Small intestine (tissue), 7 donors: ENCODE measurements at regions not wholly inside any gene's neighbourhood (a gene's known extent, or its start where the extent isn't known, plus 50 kb on each side); places are given as distances from the start of the nearest gene placed in this dataset.
A peak's percentile ranks its signal among the peaks of the same experiment; 100 is the strongest.

Source experiments
- DNase-seq, 2 donors: peaks; one replicate each; pipeline versions ENCODE4 v3.0.0 to v3.0.0-alpha.2; 2013
- FAIRE-seq: peaks from 2 replicates; lab custom pipeline; 2012; peaks lifted over from hg19 to GRCh38; lab: Jason Lieb, UNC
- H3K27ac ChIP-seq, 3 donors: one replicate each; pipeline ENCODE4 v1.5.1; 2013; ENCODE audit warnings: low read length in 2 of 3, mild to moderate bottlenecking in 2 of 3, control low read depth in 1 of 3, inconsistent platforms in 1 of 3, low read depth in 1 of 3, moderate library complexity in 1 of 3
- H3K27me3 ChIP-seq, 3 donors: one replicate each; pipeline ENCODE4 v1.6.1; 2013; ENCODE audit warnings: low read length in 3 of 3, inconsistent platforms in 1 of 3; ENCODE audit not compliant: control insufficient read depth in 3 of 3, insufficient read depth in 3 of 3
- H3K36me3 ChIP-seq, 3 donors: one replicate each; pipeline ENCODE4 v1.6.1; 2013; ENCODE audit warnings: low read length in 3 of 3, inconsistent platforms in 1 of 3, low read depth in 1 of 3, mild to moderate bottlenecking in 1 of 3, moderate library complexity in 1 of 3; ENCODE audit not compliant: control insufficient read depth in 3 of 3, insufficient read depth in 2 of 3
- H3K4me1 ChIP-seq, 3 donors: one replicate each; pipeline ENCODE4 v1.6.1; 2013; ENCODE audit warnings: low read length in 2 of 3, inconsistent platforms in 1 of 3, low read depth in 1 of 3, mild to moderate bottlenecking in 1 of 3, moderate library complexity in 1 of 3; ENCODE audit not compliant: control insufficient read depth in 3 of 3, insufficient read depth in 2 of 3
- H3K4me3 ChIP-seq, 3 donors: one replicate each; pipeline ENCODE4 v1.5.1; 2013; ENCODE audit warnings: low read length in 3 of 3, control low read depth in 1 of 3, inconsistent platforms in 1 of 3, low read depth in 1 of 3, mild to moderate bottlenecking in 1 of 3, moderate library complexity in 1 of 3
- H3K9me3 ChIP-seq, 2 donors: one replicate each; pipeline ENCODE4 v1.6.1; 2013; ENCODE audit warnings: low read depth in 1 of 2, low read length in 1 of 2; ENCODE audit not compliant: control insufficient read depth in 2 of 2, insufficient read depth in 1 of 2
- WGBS, 3 donors: extraction: QIAGEN DNeasy Blood & Tissue Kit; methylation state at CpG; one replicate each; pipeline ENCODE4 v1.1.7; 2013; 5-methylcytosine and 5-hydroxymethylcytosine counted together
- donor health status: healthy with polysubstance abuse.
- donor health status: control.
- donor health status: control.
- donor health status: Bipolar disorder and iron deficiency.
- donor health status: healthy.

DNA sequence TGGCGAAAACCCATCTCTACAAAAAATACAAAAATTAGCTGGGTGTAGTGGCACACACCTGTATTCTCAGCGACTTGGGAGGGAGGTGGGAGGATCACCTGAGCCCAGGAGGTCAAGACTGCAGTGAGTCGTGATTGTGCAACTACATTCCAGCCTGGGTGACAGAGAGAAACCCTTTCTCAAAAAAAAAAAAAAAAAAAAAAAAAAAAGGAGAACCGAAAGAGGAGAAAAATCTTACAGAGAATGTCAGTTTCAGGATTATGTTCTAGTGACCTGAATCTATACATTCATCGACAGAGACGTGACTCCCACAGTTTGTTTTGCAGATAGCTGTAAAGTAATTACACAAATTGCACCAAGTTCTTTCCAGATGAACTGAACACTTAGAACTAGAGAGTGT is 187.8 kb downstream of the FTCDNL1 start:
- Histone ChIP-seq H3K4me3 (no peak overlapping the region), H3K9me3 (peaks cover 0 to 3% of the 10 kb centered on the region in 2 donors), H3K27ac (no peak overlapping the region), H3K36me3 (no peaks in the 10 kb centered on the region), H3K27me3 (no peaks in the 10 kb centered on the region), H3K4me1 (no peaks in the 10 kb centered on the region)
- WGBS, 3 donors = 36 to 52% (median 36%) methylated on average over 6 of the region's 6 CpGs
- FAIRE-seq (no peak), DNase-seq (no peak)

GRCh38 chr2:199662255-199662654 is 188.7 kb downstream of the FTCDNL1 start:
- peaks cover 0 to 3% of the 10 kb centered on the region in 2 donors for H3K9me3 ChIP-seq
- no peak overlapping the region for H3K27ac ChIP-seq
- H3K27me3 ChIP-seq = no peaks in the 10 kb centered on the region
- H3K4me3 ChIP-seq = no peak overlapping the region
- FAIRE-seq (no peak), DNase-seq (no peak)
- H3K36me3 ChIP-seq = no peaks in the 10 kb centered on the region
- no peaks in the 10 kb centered on the region for H3K4me1 ChIP-seq
- WGBS, 3 donors = 58 to 71% (median 70%) methylated on average over 8 of the region's 8 CpGs

DNA sequence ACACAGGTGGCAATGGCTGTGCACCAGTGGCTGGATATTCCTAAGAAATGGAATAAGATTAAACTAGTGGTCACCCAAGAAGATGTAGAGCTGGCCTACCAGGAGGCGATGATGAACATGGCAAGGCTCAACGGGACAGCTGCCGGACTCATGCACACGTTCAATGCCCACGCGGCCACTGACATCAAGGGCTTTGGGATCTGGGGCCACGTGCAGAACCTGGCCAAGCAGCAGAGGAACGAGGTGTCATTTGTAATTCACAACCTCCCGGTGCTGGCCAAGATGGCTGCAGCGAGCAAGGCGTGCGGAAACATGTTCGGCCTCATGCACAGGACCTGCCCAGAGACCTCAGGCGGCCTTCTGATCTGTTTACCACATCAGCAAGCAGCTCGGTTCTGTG is 190.8 kb downstream of the FTCDNL1 start:
- Histone ChIP-seq H3K9me3 (peaks cover 0 to 3% of the 10 kb centered on the region in 2 donors), H3K27ac (no peak overlapping the region), H3K4me1 (no peaks in the 10 kb centered on the region), H3K36me3 (no peaks in the 10 kb centered on the region), H3K4me3 (no peak overlapping the region), H3K27me3 (no peaks in the 10 kb centered on the region)
- DNase-seq (no peak), FAIRE-seq (no peak)
- 92 to 96% (median 95%) methylated on average over 15 of the region's 15 CpGs for WGBS, 3 donors

DNA sequence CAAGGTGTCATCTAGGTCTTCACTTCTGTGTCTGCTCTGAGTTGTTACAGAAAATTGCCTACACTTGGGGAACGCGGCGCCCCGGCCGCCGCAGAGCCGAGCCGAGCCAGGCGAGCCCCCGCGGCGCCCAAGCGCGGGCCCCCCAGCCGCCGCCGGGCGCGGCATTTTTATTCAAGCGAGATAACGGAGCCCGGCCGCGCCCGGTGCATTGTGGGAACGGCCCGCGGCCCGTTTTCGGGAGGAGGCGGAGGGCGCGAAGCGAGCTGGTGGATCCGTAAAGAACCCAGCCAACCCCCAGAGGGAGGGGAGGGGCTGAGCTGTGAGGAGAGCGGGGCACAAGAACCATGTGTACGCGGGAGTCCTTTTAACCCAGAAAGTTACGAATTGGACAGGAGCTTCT is 191.8 kb downstream of the FTCDNL1 start:
- WGBS, 3 donors = 4 to 12% (median 12%) methylated on average over 39 of the region's 39 CpGs
- Histone ChIP-seq H3K36me3 (no peaks in the 10 kb centered on the region), H3K4me1 (no peaks in the 10 kb centered on the region), H3K27me3 (no peaks in the 10 kb centered on the region), H3K9me3 (peaks cover 0 to 3% of the 10 kb centered on the region in 2 donors), H3K4me3 (peak overlapping the region in 1 of 3 donors; percentile 23), H3K27ac (no peak overlapping the region)
- FAIRE-seq (no peak), DNase-seq (peak in 1 of 2 donors; percentile 25)

DNA sequence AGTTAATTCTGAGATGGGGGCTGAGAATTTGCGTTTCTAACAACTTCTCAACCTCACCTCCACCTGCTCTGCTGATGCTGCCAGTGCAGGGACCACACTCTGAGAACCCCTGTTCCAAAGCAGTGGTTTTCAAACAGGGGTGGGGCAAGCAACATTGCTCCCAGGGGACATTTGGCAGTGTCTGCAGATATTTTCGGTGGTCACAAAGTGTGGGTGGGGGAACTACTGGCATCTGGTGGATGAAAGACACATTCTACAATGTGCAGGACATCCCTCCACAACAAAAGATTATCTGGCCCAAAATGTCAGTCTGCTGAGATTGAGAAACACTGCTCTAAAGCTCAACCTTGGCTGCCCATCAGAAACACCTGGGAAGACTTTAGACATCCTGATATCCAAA is 188.7 kb upstream of the SATB2 start:
- DNase-seq (no peak), FAIRE-seq (no peak)
- Histone ChIP-seq H3K9me3 (no peaks in the 10 kb centered on the region), H3K4me3 (no peak overlapping the region), H3K36me3 (no peaks in the 10 kb centered on the region), H3K27me3 (no peaks in the 10 kb centered on the region), H3K4me1 (no peaks in the 10 kb centered on the region), H3K27ac (no peak overlapping the region)
- 51 to 63% (median 54%) methylated on average over 2 of the region's 2 CpGs for WGBS, 3 donors

DNA sequence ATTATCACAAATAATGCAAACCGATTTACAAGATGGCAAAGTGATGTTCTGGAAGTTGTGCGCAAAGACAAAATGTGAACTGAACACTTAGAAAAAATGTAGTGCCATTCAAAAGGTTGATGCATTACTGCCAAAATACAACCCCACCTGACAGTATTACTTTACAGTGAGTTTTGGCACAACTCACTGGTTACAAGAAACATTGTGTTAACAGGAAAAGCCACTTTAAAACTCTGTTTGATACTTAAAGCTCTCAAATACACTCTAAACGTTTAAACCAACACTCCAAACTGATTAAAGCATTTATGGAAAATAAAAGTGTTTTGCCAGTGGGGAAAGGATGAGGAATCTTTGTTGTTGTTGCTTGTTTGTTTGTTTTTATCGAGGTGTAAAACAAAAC is 173.4 kb upstream of the SATB2 start:
- WGBS, 3 donors = 63 to 70% (median 69%) methylated on average over 4 of the region's 4 CpGs

GRCh38 chr2:199629301-199629700 is 171.6 kb upstream of the SATB2 start:
- Histone ChIP-seq H3K36me3 (no peaks in the 10 kb centered on the region), H3K27me3 (no peaks in the 10 kb centered on the region), H3K4me1 (no peaks in the 10 kb centered on the region), H3K9me3 (no peaks in the 10 kb centered on the region), H3K27ac (no peak overlapping the region), H3K4me3 (no peak overlapping the region)
- FAIRE-seq = no peak
- DNase-seq = no peak

More for the DNA sequence above, 173.4 kb upstream of the SATB2 start:
- H3K9me3 ChIP-seq = no peaks in the 10 kb centered on the region
- H3K4me3 ChIP-seq = no peak overlapping the region
- no peak for DNase-seq
- no peak overlapping the region for H3K27ac ChIP-seq
- no peaks in the 10 kb centered on the region for H3K4me1 ChIP-seq
- H3K27me3 ChIP-seq = no peaks in the 10 kb centered on the region
- no peak for FAIRE-seq
- H3K36me3 ChIP-seq = no peaks in the 10 kb centered on the region

DNA sequence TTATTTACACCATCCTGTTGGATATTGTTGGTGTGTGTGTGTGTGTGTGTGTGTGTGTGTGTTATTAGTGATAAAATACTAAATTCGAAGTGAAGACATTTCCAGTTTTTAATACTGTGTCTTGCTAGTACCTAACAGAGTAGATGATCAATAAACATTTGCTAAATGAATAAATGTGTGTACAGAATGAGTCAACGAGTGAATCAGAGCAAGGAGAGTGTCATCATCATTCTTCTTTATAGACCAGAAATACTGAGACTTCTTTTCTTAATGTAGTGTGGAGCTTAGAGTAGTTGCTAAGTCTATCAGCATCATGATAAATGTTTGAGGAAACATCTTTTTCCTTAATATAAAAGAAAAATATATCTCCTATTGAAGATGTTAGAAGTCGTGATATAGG is 169.7 kb upstream of the SATB2 start:
- FAIRE-seq = no peak
- no peak overlapping the region for H3K27ac ChIP-seq
- H3K36me3 ChIP-seq = no peaks in the 10 kb centered on the region
- no peaks in the 10 kb centered on the region for H3K4me1 ChIP-seq
- no peaks in the 10 kb centered on the region for H3K27me3 ChIP-seq
- DNase-seq = no peak
- 25 to 42% (median 25%) methylated on average over 3 of the region's 3 CpGs for WGBS, 3 donors
- no peak overlapping the region for H3K4me3 ChIP-seq
- H3K9me3 ChIP-seq = no peaks in the 10 kb centered on the region

GRCh38 chr2:199624958-199625357 is 167.2 kb upstream of the SATB2 start:
- Histone ChIP-seq H3K9me3 (no peaks in the 10 kb centered on the region), H3K4me3 (no peak overlapping the region), H3K27ac (no peak overlapping the region), H3K4me1 (no peaks in the 10 kb centered on the region), H3K36me3 (no peaks in the 10 kb centered on the region), H3K27me3 (no peaks in the 10 kb centered on the region)
- 11 to 49% (median 39%) methylated on average over 1 of the region's 1 CpG for WGBS, 3 donors
- FAIRE-seq = no peak
- no peak for DNase-seq
